ENCODE measurements at regions not wholly inside any gene's neighbourhood (a gene's known extent, or its start where the extent isn't known, plus 50 kb on each side); places are given as distances from the start of the nearest gene placed in this dataset.
"Not testable (repeated sequence)": the region's sequence is repeated elsewhere in the genome, so short reads cannot be mapped to it uniquely, and the experiment has no call there.

DNA sequence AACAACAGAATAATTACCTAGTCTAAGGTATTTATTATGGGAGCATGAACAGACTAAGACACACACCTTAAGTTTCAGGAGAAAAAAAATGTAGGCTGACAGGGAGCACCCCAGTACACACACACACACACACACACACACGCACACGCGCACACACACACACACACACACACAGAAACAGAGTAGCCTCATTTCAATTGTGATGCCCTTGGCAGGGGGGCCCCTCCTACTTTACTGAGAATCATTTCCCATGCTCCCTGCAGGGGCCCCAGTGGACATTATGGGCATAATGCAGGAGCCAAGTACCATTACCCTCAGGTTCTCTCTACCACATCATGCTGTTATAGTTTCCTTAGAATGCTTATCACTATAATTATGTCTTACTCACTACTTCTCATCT, 104.9 kb downstream of the CDC7 start:
- no peak for DNase-seq (ENCODE audit: low read depth)

- no peak for DNase-seq (ENCODE audit: low read depth)
Observed at GRCh38 chr1:91606546-91607078, 106.0 kb downstream of the CDC7 start.

GRCh38 chr1:91607686-91608085, 107.0 kb downstream of the CDC7 start:
- DNase-seq (ENCODE audit: low read depth), result not testable (repeated sequence)

DNA sequence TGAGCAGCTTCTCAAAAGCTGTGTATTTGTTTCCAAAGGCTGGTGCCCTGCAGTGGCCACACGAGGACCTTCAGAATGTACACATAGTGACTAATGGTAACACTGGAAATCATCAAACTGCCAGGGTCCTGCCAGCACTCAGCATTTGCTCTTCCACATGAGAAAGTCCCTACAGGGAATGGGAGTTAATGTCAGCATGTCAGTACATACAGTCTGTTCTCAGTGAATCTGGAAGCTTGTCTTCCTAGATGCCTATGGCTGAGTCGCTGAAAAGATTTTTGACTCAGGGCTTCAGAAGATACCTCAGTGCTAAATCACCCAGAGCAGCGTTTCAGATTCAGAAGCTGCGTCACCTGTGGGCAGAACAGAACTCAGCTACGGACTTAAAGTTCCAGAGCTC, 108.2 kb downstream of the CDC7 start:
- DNase-seq (ENCODE audit: low read depth), result no peak

DNA sequence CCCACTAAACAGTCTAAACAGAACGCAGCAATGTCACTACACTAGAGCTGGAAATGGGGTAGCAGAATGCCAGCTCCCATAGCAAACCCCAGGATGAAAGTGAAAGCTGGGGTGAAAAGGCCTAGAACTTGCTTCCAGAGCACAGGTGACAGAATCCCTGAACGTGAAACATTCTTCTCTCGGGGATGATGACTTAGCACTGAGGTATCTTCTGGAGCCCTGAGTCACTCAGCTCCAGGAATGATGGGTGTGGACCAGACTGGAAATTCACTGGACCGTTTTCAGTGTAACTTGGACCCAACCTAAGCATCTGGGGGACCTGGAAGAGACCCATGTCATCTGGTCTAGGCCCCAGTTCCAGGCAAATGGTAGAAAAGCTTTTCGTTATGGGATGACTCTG, 108.9 kb downstream of the CDC7 start:
- DNase-seq (ENCODE audit: low read depth), result no peak

DNA sequence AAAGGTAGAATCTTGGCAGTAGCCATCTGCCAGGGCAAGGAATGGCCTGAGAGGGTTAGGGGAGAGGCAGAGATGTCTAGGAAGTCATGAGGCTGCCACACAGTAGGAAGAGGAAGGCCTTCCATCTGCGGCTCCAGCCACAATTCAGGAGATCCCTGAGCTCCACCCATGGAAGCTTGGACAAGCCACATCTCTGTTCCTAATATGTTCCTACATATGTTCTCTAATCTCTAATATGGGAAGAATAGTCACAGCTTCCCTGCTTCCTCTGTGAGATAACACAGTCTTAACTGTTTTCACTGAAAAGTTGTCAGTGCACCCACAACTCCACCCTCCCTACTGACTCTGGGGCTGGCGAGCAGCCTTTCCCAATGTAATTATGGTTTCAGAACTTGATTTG, 109.5 kb downstream of the CDC7 start:
- DNase-seq (ENCODE audit: low read depth), result no peak

DNA sequence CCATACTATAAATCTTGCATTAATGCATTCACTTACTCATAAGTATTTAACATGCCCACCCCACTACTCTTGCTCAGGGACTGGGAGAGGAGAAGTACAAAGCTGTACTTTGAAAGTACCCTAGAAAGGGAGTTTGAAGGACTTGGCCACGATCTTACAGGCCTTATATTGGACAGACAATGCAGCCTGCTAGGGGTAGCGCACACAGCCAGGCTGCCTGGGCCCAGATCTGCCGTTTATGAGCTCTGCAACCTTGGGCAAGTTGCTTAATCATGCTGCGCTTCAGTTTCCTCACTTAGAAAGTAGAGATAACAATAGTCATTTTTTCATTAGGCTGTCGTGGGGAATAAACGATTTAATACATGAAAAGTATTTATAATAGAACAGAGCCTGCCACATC, 110.1 kb downstream of the CDC7 start:
- no peak for DNase-seq (ENCODE audit: low read depth)

GRCh38 chr1:91611483-91611917, 110.8 kb downstream of the CDC7 start:
- no peak for DNase-seq (ENCODE audit: low read depth)

GRCh38 chr1:91613595-91613994, 112.9 kb downstream of the CDC7 start:
- DNase-seq (ENCODE audit: low read depth), result no peak

DNA sequence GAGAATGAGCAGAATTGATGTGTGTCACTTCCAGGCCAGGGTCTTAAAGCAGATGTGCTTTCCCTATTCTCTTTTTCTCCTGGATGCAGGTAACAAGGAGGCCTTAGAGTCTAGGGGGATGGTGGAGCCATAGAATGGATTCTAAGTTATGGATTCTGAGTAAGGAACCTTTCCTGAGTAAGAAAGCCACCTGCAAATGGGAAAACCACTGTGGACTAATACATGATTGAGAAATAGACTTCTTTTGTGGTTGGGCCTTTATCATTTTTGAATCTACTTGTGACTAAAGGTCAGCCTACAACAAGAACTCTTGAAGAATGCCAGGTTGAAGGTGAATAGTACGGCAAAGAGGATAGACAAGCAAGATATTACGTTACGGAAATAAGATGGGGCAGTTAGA, 116.1 kb downstream of the CDC7 start:
- DNase-seq (ENCODE audit: low read depth), result no peak

GRCh38 chr1:91617285-91617765, 116.7 kb downstream of the CDC7 start:
- no peak for DNase-seq (ENCODE audit: low read depth)

DNA sequence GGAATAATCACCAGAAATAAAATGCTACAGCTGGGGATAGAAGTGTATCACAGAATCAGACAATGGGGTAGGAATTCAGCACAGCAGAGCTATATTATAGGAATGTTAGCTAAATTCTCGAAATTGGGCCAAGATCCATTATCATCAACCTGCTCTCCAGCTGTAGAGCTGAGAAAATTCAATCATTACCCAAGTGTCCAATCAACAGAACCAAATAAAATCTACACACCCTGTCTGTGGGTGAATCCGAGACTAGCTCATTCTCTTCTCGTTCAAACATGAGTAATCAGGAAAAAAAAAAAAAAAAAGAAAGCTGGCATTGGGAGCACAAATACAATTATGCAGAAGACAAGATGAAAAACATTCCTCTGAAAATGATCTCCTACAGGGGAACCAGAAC, 119.2 kb downstream of the CDC7 start:
- DNase-seq (ENCODE audit: low read depth), result no peak

DNA sequence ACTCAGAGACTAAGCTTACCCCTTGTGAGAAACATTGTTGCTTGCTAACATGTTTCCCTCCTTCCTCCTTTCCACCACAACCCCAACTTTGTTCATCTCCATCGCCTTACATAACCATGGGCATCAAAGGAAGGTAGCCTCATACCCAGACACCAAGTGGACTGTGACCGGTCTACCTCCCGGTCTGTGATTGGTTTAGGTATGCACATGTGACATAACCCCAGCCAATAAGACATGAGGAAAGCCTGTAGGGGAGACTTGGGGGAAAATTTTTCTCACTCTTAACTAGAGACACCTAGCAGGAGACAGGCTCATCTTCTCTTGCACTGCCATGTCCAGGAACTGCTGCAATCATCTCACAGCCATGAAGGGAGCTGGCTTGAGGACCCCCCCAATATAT, 120.7 kb downstream of the CDC7 start:
- DNase-seq (ENCODE audit: low read depth), result no peak

GRCh38 chr1:91621907-91622306, 121.3 kb downstream of the CDC7 start:
- DNase-seq (ENCODE audit: low read depth), result no peak

DNA sequence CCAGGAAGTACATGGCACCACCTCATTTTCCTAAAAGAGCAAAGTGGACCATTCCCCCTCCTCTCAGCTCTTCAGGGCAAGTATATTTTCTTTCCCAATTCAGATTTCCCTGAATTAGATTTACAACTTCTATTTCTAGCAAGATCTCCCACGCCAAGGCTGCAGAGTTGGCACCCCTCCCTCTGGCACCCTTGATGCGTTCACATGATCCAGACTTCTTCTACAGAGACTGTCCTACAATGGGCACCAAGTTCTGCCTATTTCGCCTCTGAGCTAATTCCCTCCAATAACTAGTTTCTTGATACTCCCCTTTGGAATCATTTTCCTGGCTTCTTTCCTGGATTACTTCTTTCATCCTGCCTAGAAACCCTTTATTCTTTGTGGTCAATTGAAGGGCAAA, 122.0 kb downstream of the CDC7 start:
- no peak for DNase-seq (ENCODE audit: low read depth)

DNA sequence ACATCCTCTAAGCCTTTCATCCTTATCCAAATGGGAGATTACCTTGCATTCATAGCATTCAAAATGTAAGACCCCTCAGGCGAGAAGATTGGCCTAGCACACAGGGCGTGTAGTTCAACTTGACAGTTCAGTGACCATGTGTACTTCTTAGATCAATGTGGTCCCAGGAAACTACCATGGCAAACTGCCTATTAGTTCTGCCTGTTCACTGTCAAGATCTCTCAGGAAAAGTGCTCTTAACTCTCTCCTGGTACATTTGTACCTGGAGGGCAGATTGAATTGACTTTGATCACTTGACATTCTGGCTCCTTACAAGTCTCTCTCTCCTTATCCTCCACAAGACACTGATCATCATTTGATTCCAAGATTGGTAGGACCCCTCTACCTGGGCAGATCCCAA, 122.4 kb downstream of the CDC7 start:
- no peak for DNase-seq (ENCODE audit: low read depth)

DNA sequence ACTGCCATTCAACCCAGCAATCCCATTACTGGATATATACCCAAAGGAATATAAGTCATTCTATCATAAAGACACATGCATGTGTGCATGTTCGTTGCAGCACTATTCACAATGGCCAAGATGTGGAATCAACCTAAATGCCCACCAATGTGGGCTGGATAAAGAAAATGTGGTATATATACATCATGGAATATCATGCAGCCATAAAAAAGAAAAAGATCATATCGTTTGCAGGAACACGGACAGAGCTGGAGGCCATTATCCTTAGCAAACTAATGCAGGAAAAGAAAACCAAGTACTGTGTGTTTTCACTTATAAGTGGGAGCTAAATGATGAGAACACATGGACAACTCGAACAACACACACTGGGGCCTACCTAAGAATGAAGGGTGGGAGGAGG, 123.7 kb downstream of the CDC7 start:
- no peak for DNase-seq (ENCODE audit: low read depth)
